DOHH2 (cell line): ENCODE measurements at regions not wholly inside any gene's neighbourhood (a gene's known extent, or its start where the extent isn't known, plus 50 kb on each side); places are given as distances from the start of the nearest gene placed in this dataset.

Experiments
- EZH2phosphoT487 ChIP-seq: fragments of 200-600 bp; sonication (generic); IDR thresholded peaks from 2 replicates; pipeline ENCODE4 v1.6.1; 2017; ENCODE audit warnings: borderline replicate concordance, mild to moderate bottlenecking, antibody characterized with exemption, low read length, moderate library complexity, mixed read lengths
- TF ChIP-seq, protein P1 (sequence below): fragments of 200-600 bp; sonication (generic); IDR thresholded peaks from one replicate; pipeline ENCODE4 v1.5.1; 2014; ENCODE audit warnings: antibody characterized with exemption, mild to moderate bottlenecking, low read depth, low read length; ENCODE audit not compliant: poor library complexity, severe bottlenecking

DNA sequence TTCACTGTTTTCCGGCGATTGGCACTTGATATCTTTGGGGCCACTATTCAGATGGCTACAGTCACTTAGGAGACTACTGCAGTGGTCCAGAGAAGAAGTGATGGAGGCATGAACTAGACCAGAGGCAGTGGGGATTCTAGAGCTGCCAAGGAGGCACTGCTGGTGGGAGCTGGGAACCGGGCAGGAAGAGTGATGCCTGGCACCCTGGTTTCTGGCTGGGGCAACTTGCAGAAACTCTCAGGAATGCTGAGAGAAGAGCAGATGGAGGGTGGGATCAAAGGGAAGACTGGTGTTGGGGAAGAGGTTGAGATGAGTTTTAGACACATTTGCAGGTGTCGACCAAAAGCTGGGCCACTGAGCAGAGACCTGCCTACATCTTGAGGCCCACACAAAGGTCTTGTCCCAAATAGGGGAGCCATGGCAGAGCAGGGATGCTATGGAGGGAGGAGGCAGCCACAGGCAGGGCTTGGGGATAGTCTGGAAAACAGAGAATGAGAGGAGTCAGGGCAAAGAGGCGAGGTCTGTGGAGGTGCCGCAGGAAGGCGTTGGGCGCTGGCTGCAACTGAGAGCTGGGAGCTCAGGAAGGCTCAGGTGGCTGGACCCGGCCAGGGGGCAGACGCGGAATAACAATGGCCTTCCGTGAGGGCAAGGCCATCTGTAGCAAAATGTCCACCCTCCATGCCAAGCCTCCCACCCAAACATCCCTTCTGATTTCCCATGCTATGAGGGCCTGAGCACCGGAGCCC is 118.9 kb downstream of the TOMM20 start:
- TF ChIP-seq EZH2phosphoT487: no peak
- TF ChIP-seq, protein P1, sequence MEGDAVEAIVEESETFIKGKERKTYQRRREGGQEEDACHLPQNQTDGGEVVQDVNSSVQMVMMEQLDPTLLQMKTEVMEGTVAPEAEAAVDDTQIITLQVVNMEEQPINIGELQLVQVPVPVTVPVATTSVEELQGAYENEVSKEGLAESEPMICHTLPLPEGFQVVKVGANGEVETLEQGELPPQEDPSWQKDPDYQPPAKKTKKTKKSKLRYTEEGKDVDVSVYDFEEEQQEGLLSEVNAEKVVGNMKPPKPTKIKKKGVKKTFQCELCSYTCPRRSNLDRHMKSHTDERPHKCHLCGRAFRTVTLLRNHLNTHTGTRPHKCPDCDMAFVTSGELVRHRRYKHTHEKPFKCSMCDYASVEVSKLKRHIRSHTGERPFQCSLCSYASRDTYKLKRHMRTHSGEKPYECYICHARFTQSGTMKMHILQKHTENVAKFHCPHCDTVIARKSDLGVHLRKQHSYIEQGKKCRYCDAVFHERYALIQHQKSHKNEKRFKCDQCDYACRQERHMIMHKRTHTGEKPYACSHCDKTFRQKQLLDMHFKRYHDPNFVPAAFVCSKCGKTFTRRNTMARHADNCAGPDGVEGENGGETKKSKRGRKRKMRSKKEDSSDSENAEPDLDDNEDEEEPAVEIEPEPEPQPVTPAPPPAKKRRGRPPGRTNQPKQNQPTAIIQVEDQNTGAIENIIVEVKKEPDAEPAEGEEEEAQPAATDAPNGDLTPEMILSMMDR: no peak
